NCI-H1092 treated with DMSO at 0.1 percent for 48 hours (cell line): ENCODE measurements at regions not wholly inside any gene's neighbourhood (a gene's known extent, or its start where the extent isn't known, plus 50 kb on each side); places are given as distances from the start of the nearest gene placed in this dataset.

Experiments
- DNase-seq: peaks from one replicate; lab custom pipeline; 2025; lab: John Stamatoyannopoulos, UW

DNA sequence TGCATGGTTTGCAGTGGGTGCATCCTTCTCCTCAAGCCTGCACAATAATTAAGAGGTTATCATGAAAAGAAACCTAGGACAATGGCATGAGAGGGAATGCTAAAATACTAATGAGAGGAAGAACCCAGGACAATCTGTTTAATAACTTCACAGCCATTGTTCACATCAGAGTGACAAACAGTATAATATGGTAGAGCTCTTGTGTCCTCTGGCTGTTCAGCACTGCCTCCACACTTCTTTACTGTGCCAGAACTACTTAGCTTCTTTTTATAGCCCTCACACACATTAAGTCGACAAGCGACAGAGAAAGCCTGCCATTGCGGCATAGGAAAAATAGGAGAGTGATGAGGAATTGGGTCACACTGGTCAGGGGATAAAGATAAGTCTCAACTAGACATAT lies 65.0 kb upstream of the MEIS2 start:
- DNase-seq, result no peak

DNA sequence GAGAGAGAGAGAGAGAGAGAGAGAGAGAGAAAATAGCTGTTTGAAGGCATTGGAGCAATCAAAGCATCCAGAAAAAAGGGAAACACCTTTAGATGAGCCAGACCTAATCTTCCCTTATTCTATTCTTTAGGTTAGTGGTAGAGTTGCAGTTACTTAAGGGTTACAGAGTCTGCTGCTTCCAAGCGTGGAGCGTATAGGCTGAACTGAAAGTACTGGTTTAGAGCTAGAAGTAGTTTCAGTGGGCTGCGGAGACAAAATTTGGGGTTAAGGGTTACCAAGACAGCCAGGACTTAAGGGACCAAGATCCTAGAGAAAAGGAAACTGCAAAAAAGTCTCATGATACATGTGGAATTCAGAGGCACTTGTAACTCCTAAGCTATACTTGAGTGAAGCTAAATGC lies 66.1 kb upstream of the MEIS2 start:
- DNase-seq, result no peak

- DNase-seq, result no peak
Observed at GRCh38 chr15:37181339-37181738, 81.0 kb upstream of the MEIS2 start.

- DNase-seq, result no peak
Observed at GRCh38 chr15:37199545-37199944, 99.2 kb upstream of the MEIS2 start.

- no peak for DNase-seq
Observed at GRCh38 chr15:37203050-37203449, 102.7 kb upstream of the MEIS2 start.

DNA sequence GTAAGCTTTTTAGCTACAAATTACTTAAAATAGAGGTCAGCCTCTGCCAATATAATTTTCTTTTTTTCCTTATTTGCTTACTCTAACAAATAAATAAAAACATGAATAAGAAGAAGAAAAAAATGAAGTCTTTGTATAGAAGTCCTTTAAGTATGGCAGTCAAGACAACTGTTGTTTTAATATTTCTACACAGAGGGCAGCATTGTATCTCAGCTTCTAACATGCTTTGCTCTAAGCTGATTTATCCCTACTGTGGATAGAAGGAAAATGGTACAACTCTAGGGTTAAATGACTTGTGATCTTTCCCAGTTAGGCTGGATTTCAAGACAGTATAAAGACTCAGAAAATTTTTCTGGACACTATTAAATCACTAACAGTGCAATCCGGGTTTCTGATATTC lies 104.3 kb upstream of the MEIS2 start:
- DNase-seq, result no peak

- DNase-seq, result no peak
Observed at GRCh38 chr15:37206690-37207089, 106.3 kb upstream of the MEIS2 start.

DNA sequence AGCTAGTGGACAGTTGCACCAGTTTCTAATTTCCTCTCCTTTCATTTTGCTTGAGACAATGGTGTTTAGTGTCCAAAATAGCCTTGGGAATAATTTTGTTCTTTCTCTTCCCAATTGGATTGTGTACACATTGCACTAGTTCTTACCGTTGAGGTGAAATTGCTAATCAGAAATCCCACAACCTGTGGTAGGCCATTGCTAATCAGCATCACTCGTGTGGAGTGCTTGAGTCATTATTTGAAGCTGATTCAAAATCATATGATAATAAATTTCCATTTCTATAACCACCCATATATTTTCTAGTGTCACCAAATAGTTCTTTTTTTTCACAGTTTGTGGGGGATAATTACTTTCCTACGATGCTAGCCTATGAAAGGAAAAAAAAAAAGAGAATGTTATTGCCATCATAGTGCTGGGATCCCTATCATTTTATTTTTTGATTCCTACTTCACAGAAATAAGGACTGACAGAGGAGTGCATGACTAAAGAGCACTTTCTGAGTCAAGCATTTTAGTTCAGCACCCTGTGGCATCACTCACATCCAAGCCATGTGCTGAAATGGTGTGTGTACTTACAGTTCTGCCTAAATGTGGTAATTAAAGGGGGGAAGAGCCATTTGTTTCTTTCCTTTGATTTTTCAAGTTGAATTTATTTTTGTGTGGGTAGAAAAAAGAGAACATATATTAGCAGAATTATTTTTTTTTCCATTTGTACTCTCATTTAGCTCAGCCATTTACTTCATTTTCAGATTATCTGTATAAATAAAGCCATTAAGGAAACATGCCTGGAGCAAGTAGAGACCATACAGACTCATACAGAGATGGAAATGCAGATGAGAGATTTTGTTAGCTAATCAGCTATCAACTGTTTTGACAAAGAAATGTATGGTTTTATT lies 108.0 kb upstream of the MEIS2 start:
- DNase-seq, result no peak

GRCh38 chr15:37209041-37209363 lies 108.7 kb upstream of the MEIS2 start:
- DNase-seq, result no peak

GRCh38 chr15:37217567-37217966 lies 117.2 kb upstream of the MEIS2 start:
- no peak for DNase-seq

DNA sequence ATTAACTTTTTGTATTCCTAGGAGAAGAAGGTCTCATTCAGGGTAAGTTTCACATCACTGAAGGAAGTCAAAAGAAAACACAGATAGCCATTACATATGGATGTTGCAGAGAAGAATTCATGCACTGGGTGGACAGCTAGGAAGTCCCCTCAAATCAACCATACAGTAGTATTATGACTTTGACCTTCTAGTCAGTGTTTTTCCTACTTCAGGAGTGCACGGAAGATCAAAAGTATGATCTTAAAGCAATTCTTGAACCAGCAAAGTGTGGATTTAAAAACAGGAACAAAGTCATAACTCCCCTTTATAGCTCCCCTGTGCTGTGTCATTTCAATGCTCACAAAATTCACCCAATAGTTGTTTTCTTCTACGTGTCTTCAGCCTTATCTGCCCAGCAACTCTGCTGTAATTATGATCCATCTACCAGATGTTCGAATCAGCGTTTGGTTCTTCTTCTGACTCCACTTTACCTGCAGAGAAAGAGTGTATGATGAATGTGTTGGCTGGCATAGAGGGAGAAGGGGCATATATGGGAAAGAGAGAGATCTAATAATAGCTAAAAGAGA lies 118.1 kb upstream of the MEIS2 start:
- DNase-seq, result no peak

DNA sequence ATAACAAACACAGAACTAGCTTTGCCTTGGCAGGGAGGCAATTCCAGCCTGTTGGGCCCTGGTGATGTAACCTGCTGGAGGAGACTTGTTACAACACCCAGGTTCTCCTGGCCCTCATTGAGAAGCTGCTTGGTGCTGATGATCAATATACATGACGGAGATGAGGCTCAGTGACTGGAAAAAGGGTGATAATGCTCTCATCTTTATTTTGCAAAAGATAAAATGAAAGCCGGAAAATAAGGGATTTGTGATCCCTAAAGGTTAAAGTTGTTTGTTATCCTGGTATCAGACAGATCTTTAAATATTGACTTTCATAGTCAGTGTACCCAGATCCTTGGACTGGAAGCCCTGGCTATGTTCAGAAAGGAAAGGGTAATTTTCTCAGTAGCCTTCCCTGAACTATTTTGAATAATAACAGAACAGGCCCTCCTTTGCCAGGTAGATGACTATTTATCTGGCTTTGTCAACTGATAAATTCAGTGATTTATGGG lies 118.9 kb upstream of the MEIS2 start:
- DNase-seq, result no peak

- DNase-seq, result peak; percentile 7
Observed at GRCh38 chr15:37220949-37221670, 120.8 kb upstream of the MEIS2 start.

DNA sequence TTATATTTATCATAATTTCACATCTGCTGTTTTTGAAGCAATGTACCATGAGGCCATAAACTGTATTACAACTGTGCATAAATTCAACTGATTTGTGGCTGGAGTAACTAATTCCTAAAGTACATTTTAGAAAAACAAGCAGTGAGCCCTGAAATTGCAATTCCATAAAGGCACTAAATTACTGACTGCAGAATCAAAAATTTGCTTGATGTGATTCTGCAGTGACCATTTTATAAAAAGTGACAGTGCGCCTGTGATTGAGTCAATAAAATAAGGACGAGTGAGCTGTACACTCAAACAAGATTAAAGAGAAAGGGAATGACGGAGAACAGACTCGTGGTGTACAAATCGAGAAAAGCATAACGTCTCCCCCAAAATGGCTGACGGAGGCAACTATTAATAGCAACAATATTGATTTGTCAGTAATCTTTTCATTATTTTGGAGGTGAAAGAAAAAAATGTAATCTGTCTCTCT lies 121.4 kb upstream of the MEIS2 start:
- DNase-seq, result peak; percentile 1

DNA sequence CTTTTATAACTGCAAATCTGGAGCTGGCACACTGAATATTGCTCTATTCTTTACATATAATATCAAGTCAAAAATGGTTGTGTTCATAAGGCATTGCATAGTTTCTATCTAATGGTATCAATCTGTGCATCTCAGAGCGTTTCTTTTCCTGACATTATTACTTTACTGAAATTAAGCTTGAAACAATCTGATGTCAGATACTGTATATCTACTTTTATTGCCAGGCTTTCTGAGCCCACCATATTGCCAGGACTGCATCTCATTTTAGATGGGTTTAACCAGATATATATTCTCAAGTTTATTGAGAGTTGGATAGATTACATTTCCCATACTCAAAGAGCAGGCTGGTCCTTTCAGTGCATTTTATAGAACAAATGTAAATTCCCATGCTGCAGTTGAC lies 122.7 kb upstream of the MEIS2 start:
- no peak for DNase-seq

GRCh38 chr15:37229855-37230619 lies 129.7 kb upstream of the MEIS2 start:
- DNase-seq, result no peak

DNA sequence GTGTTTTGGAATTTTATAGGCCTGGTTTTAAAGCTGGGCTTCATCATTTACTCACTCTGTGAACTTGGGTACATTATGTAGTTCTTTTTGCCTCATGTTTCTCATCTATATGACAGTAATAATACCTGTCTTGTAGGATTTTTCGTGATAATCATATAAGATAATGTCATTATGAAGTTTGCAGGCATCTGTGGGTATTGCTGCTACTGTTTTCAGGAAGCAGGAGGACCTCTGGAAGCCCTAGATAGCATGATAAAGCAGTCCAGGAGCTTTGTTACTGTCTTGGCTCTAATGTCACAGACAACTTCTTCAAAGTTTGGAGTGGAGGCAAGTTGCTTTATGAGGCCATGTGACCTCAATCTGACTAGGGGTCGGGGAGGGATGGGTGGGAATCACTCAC lies 145.0 kb upstream of the MEIS2 start:
- DNase-seq, result no peak

- DNase-seq, result no peak
Observed at GRCh38 chr15:37246065-37246464, 145.7 kb upstream of the MEIS2 start.

GRCh38 chr15:37246856-37247255 lies 146.5 kb upstream of the MEIS2 start:
- DNase-seq, result no peak

DNA sequence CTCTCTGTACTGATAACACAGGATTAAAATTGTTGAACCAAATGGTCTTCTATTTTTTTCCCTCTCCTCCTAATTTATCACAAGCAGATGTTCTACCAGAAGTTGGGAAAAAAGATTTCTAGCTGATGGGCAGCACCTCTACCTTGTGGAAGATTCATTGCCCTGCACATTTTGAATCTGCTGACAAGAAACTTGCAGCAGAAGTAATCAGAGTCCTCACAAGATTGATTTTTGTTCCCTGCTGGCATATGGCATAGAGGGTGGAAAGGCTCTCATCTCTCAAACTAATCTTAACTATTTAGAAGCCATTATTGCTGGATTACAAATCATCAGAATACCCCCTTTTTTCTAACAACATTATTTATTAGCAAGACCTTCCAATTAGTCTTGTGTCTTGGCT lies 148.9 kb upstream of the MEIS2 start:
- no peak for DNase-seq

GRCh38 chr15:37252530-37252929 lies 152.2 kb upstream of the MEIS2 start:
- no peak for DNase-seq

GRCh38 chr15:37253877-37254276 lies 153.5 kb upstream of the MEIS2 start:
- DNase-seq, result no peak
